CD4-positive, alpha-beta T cell (primary cell): ENCODE measurements at regions not wholly inside any gene's neighbourhood (a gene's known extent, or its start where the extent isn't known, plus 50 kb on each side); places are given as distances from the start of the nearest gene placed in this dataset.

Experiments used
- ATAC-seq: fragments of 200-7000 bp; cut with Tn5 transposase; one replicate; pipeline ENCODE4 v1.10.0; 2022; ENCODE audit warnings: mild to moderate bottlenecking; ENCODE audit not compliant: poor library complexity
- CTCF ChIA-PET: fragments of 350-600 bp; sonication (Branson Sonifier 250); formaldehyde crosslinking; loops from one replicate; lab custom pipeline; 2021; ENCODE audit warnings: antibody characterized with exemption, inconsistent platforms; lab: Charles Lee
- POLR2A ChIA-PET: fragments of 350-600 bp; sonication (Branson Sonifier 250); formaldehyde crosslinking; loops from one replicate; lab custom pipeline; 2021; ENCODE audit warnings: antibody characterized with exemption, inconsistent platforms; lab: Charles Lee
- DNase-seq, 14 experiments: peaks; one replicate each; pipeline ENCODE4 v3.0.0-alpha.2; 2013 to 2020; ENCODE audit warnings: mixed read lengths in 2 of 14
- H3K27ac ChIP-seq, 2 donors: one replicate each; pipeline versions ENCODE4 v1.5.1 to v1.7.0; 2013; ENCODE audit warnings: low read length in 2 of 2, low read depth in 1 of 2, mild to moderate bottlenecking in 1 of 2
- H3K27me3 ChIP-seq, 2 experiments: 1 replicate in 1 of 2; 2 replicates in 1 of 2; pipeline versions ENCODE4 v1.6.1 to v1.7.0; 2013; ENCODE audit warnings: low read length in 2 of 2, control low read depth in 1 of 2, mild to moderate bottlenecking in 1 of 2, moderate library complexity in 1 of 2; ENCODE audit not compliant: insufficient read depth in 2 of 2, control insufficient read depth in 1 of 2
- H3K36me3 ChIP-seq: one replicate; pipeline ENCODE4 v1.6.1; 2013; ENCODE audit warnings: low read length, control low read depth; ENCODE audit not compliant: insufficient read depth
- H3K4me1 ChIP-seq: one replicate; pipeline ENCODE4 v1.6.1; 2013; ENCODE audit warnings: low read length, control low read depth; ENCODE audit not compliant: insufficient read depth
- H3K4me3 ChIP-seq: one replicate; pipeline ENCODE4 v1.5.1; 2013; ENCODE audit warnings: mild to moderate bottlenecking, low read length, moderate library complexity
- H3K9me3 ChIP-seq, 2 experiments: 1 replicate in 1 of 2; 2 replicates in 1 of 2; pipeline versions ENCODE4 v1.6.1 to v1.7.0; 2013; ENCODE audit warnings: low read length in 2 of 2, mild to moderate bottlenecking in 2 of 2, control low read depth in 1 of 2, moderate library complexity in 1 of 2; ENCODE audit not compliant: control insufficient read depth in 1 of 2, insufficient read depth in 1 of 2
- H3K27ac Mint-ChIP-seq: one replicate; pipeline ENCODE4 v1.8.0; 2020; ENCODE audit warnings: mixed read lengths
- H3K27me3 Mint-ChIP-seq: one replicate; pipeline ENCODE4 v1.8.0; 2021; ENCODE audit warnings: mixed read lengths
- H3K36me3 Mint-ChIP-seq: one replicate; pipeline ENCODE4 v1.8.0; 2021; ENCODE audit warnings: low read depth, mixed read lengths
- H3K4me1 Mint-ChIP-seq: one replicate; pipeline ENCODE4 v1.8.0; 2021; ENCODE audit warnings: low read depth, mixed read lengths
- H3K4me3 Mint-ChIP-seq: one replicate; pipeline ENCODE4 v1.8.0; 2020; ENCODE audit warnings: mild to moderate bottlenecking, mixed read lengths
- H3K9me3 Mint-ChIP-seq: one replicate; pipeline ENCODE4 v1.8.0; 2020; ENCODE audit warnings: mixed read lengths
- intact Hi-C, 2 experiments: fragments of 100-400 bp; cut with DNase I in 1 of 2; cut with micrococcal nuclease in 1 of 2; formaldehyde crosslinking; loops; one replicate each; pipeline versions ENCODE4 v1.15.1 to v1.9.0; 2023 to 2025; cut with DNase I, micrococcal nuclease
- TF ChIP-seq, protein P1 (sequence below): fragments of 200-600 bp; IDR thresholded peaks from one replicate; pipeline ENCODE4 v1.8.0; 2022; ENCODE audit warnings: antibody characterized with exemption, mild to moderate bottlenecking

GRCh38 chr9:83178717-83179116, 115.8 kb upstream of the RASEF start:
- CTCF ChIA-PET = interaction anchor here (0.6 kb wide), 1 partner anchor 34 kb away, joined by 3 read pairs; no protein-coding TSS in a partner anchor
- no peak overlapping the region for H3K4me3 ChIP-seq
- no peaks in the 10 kb centered on the region for H3K36me3 ChIP-seq
- no peaks in the 10 kb centered on the region for H3K27me3 ChIP-seq
- Mint-ChIP-seq H3K36me3 (no peaks in the 10 kb centered on the region), H3K4me1 (no peaks in the 10 kb centered on the region), H3K27ac (no peak overlapping the region), H3K9me3 (peaks cover 13% of the 10 kb centered on the region), H3K4me3 (no peak overlapping the region), H3K27me3 (no peaks in the 10 kb centered on the region)
- H3K9me3 ChIP-seq = peaks cover 0 to 5% of the 10 kb centered on the region in 2 experiments
- POLR2A ChIA-PET = no interaction called here
- no peak for DNase-seq
- TF ChIP-seq, protein P1, sequence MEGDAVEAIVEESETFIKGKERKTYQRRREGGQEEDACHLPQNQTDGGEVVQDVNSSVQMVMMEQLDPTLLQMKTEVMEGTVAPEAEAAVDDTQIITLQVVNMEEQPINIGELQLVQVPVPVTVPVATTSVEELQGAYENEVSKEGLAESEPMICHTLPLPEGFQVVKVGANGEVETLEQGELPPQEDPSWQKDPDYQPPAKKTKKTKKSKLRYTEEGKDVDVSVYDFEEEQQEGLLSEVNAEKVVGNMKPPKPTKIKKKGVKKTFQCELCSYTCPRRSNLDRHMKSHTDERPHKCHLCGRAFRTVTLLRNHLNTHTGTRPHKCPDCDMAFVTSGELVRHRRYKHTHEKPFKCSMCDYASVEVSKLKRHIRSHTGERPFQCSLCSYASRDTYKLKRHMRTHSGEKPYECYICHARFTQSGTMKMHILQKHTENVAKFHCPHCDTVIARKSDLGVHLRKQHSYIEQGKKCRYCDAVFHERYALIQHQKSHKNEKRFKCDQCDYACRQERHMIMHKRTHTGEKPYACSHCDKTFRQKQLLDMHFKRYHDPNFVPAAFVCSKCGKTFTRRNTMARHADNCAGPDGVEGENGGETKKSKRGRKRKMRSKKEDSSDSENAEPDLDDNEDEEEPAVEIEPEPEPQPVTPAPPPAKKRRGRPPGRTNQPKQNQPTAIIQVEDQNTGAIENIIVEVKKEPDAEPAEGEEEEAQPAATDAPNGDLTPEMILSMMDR = no peak
- no peak overlapping the region for H3K27ac ChIP-seq
- intact Hi-C loops = no loop called here
- no peaks in the 10 kb centered on the region for H3K4me1 ChIP-seq
- ATAC-seq = no peak

DNA sequence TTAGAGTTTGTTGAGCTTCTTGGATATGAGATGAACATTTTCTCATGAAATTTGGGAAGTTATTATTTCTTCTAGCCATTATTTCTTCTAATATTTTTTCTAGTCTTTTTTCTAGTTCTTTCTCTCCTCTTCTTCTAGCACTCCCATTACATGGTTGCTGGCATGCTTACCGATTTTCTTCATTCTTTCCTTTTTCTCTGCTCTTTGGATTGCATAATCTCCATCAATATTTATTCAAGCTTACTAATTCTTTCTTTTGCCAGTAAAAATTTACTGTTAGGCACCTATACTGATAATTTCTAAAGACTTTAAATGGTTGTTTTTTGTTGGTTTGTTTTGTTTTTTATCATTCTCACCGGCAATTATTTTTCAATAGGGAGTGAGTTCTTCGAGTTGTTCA, 114.8 kb upstream of the RASEF start:
- peaks cover 5 to 7% of the 10 kb centered on the region in 2 experiments for H3K9me3 ChIP-seq
- ChIA-PET CTCF (no interaction called here), POLR2A (no interaction called here)
- no peaks in the 10 kb centered on the region for H3K27me3 ChIP-seq
- DNase-seq = no peak
- Mint-ChIP-seq H3K27ac (no peak overlapping the region), H3K36me3 (no peaks in the 10 kb centered on the region), H3K9me3 (peaks cover 18% of the 10 kb centered on the region), H3K27me3 (no peaks in the 10 kb centered on the region), H3K4me1 (no peaks in the 10 kb centered on the region), H3K4me3 (no peak overlapping the region)
- H3K4me1 ChIP-seq = no peaks in the 10 kb centered on the region
- H3K36me3 ChIP-seq = no peaks in the 10 kb centered on the region
- no peak overlapping the region for H3K4me3 ChIP-seq
- no peak for ATAC-seq
- no peak overlapping the region for H3K27ac ChIP-seq
- TF ChIP-seq, protein P1 = no peak
- intact Hi-C loops = no loop called here

GRCh38 chr9:83167126-83167525, 104.2 kb upstream of the RASEF start:
- intact Hi-C loops = no loop called here
- no peaks in the 10 kb centered on the region for H3K36me3 Mint-ChIP-seq
- POLR2A ChIA-PET = no interaction called here

More at GRCh38 chr9:83167126-83167525, 104.2 kb upstream of the RASEF start:
- H3K4me3 ChIP-seq = no peak overlapping the region
- Mint-ChIP-seq H3K27ac (no peak overlapping the region), H3K4me1 (no peaks in the 10 kb centered on the region), H3K4me3 (no peak overlapping the region), H3K9me3 (peaks cover 4% of the 10 kb centered on the region), H3K27me3 (no peaks in the 10 kb centered on the region)
- H3K9me3 ChIP-seq = no peaks in the 10 kb centered on the region
- CTCF ChIA-PET = no interaction called here
- no peaks in the 10 kb centered on the region for H3K4me1 ChIP-seq
- ATAC-seq = no peak
- no peaks in the 10 kb centered on the region for H3K27me3 ChIP-seq
- H3K36me3 ChIP-seq = no peaks in the 10 kb centered on the region
- no peak for DNase-seq
- TF ChIP-seq, protein P1 = no peak
- H3K27ac ChIP-seq = no peak overlapping the region
